AG04449 (cell line): ENCODE measurements at regions not wholly inside any gene's neighbourhood (a gene's known extent, or its start where the extent isn't known, plus 50 kb on each side); places are given as distances from the start of the nearest gene placed in this dataset.

ENCODE experiments used
- CTCF ChIA-PET: fragments of 350-600 bp; formaldehyde crosslinking; extraction: SDS; loops from one replicate; lab custom pipeline; 2021; ENCODE audit warnings: antibody characterized with exemption; lab: Yijun Ruan, JAX
- POLR2A ChIA-PET: fragments of 400-600, 350-600 bp; formaldehyde crosslinking; extraction: SDS; loops from one replicate; lab custom pipeline; 2020; ENCODE audit warnings: antibody characterized with exemption, inconsistent platforms; lab: Yijun Ruan, JAX
- DNase-seq: peaks from one replicate; pipeline ENCODE4 v3.0.0-alpha.2; 2010; ENCODE audit warnings: low read depth, low spot score
- H3K4me3 ChIP-seq: 2 replicates; pipeline ENCODE4 v1.5.1; 2011; ENCODE audit warnings: low read depth, mild to moderate bottlenecking, control low read depth, low read length
- TF ChIP-seq, protein P1 (sequence below): IDR thresholded peaks from one replicate; pipeline ENCODE4 v1.5.1; 2011; ENCODE audit warnings: mild to moderate bottlenecking, moderate library complexity, low read length, control low read depth, inconsistent platforms; ENCODE audit not compliant: insufficient read depth; ENCODE audit errors: missing control alignments

DNA sequence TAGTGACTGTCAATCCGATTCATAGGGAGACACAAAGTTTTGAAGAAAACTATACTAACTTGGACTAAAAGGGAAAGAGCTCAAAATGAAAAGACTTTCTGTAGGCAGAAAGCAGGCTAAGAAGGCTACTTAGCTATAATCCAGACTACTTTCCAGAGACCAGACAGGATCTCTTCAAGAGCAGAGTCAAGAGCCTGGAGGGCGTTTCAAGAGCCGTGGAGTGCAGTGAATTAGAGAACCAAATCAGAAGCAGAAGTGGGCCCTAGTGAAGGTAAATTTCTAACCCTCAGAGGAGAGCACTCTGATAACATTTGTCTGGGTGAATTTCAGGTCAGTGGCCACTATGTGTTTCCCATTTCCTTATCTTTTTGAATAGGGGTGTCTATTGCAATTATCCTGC is 76.4 kb downstream of the CGGBP1 start:
- ChIA-PET POLR2A (no interaction called here), CTCF (no interaction called here)
- H3K4me3 ChIP-seq, result no peak overlapping the region
- TF ChIP-seq, protein P1, sequence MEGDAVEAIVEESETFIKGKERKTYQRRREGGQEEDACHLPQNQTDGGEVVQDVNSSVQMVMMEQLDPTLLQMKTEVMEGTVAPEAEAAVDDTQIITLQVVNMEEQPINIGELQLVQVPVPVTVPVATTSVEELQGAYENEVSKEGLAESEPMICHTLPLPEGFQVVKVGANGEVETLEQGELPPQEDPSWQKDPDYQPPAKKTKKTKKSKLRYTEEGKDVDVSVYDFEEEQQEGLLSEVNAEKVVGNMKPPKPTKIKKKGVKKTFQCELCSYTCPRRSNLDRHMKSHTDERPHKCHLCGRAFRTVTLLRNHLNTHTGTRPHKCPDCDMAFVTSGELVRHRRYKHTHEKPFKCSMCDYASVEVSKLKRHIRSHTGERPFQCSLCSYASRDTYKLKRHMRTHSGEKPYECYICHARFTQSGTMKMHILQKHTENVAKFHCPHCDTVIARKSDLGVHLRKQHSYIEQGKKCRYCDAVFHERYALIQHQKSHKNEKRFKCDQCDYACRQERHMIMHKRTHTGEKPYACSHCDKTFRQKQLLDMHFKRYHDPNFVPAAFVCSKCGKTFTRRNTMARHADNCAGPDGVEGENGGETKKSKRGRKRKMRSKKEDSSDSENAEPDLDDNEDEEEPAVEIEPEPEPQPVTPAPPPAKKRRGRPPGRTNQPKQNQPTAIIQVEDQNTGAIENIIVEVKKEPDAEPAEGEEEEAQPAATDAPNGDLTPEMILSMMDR, result no peak
- DNase-seq, result no peak

- ChIA-PET CTCF (no interaction called here), POLR2A (no interaction called here)
- no peak overlapping the region for H3K4me3 ChIP-seq
- TF ChIP-seq, protein P1, result no peak
- DNase-seq, result no peak
Measured at GRCh38 chr3:87979527-87979926, 79.3 kb downstream of the CGGBP1 start.

GRCh38 chr3:87977765-87978164 is 81.0 kb downstream of the CGGBP1 start:
- TF ChIP-seq, protein P1, result no peak
- ChIA-PET POLR2A (no interaction called here), CTCF (no interaction called here)
- no peak for DNase-seq
- no peak overlapping the region for H3K4me3 ChIP-seq

GRCh38 chr3:87975716-87976115 is 83.1 kb downstream of the CGGBP1 start:
- no peak for DNase-seq
- TF ChIP-seq, protein P1, result no peak
- ChIA-PET CTCF (no interaction called here), POLR2A (no interaction called here)
- H3K4me3 ChIP-seq, result no peak overlapping the region

DNA sequence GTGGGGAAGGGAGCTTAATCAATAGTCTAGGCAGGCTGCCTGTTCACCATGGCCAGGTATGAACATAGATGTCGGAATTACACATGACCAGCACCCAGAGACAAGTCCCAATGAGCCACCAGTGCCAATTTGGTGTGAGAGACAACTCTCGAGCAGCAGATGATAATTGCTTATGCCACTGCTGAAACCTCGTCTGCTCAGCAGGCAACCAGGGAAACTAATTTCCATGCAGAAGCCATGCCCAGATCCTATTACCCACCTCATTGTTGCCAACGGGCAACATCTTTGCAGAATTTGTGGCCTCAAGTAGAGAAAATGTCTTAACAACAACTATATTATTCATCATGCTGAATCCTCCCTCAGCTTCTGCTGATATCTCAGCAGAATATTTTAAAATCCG is 84.9 kb downstream of the CGGBP1 start:
- DNase-seq, result no peak
- TF ChIP-seq, protein P1, result no peak
- H3K4me3 ChIP-seq, result no peak overlapping the region
- POLR2A ChIA-PET, result no interaction called here
- CTCF ChIA-PET, result interaction anchor here (1.4 kb wide), 1 partner anchor 29 kb away, joined by 3 read pairs; no protein-coding TSS in a partner anchor

GRCh38 chr3:87969620-87970019 is 89.2 kb downstream of the CGGBP1 start:
- DNase-seq, result no peak
- TF ChIP-seq, protein P1, result no peak
- ChIA-PET POLR2A (no interaction called here), CTCF (no interaction called here)
- H3K4me3 ChIP-seq, result no peak overlapping the region
